ENCODE measurements at regions not wholly inside any gene's neighbourhood (a gene's known extent, or its start where the extent isn't known, plus 50 kb on each side); places are given as distances from the start of the nearest gene placed in this dataset.

DNA sequence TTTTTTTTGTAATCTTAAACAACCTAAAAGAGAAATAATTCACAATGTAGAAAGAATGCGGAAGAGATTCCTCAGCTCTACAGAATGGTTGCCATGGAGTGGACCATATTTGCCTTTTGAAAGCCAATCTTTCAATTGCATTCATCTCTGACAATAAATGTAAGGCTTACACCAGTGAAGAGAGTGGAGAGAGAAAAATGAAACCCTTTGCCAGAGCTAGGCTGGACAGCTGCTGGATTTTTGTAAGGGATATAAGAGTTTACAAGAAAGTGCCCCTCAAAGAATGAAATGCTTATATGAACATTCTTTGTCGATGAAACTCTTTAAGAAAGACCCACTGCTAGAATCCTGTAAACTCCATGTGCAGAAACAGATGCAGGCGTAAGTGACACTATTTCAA, 66.0 kb upstream of the FAT1 start:
- TF ChIP-seq CTCF (IDR thresholded peaks at IDR 0.05; ENCODE audit: insufficient read depth, low read length) = no peak
- TF ChIP-seq, protein P1, sequence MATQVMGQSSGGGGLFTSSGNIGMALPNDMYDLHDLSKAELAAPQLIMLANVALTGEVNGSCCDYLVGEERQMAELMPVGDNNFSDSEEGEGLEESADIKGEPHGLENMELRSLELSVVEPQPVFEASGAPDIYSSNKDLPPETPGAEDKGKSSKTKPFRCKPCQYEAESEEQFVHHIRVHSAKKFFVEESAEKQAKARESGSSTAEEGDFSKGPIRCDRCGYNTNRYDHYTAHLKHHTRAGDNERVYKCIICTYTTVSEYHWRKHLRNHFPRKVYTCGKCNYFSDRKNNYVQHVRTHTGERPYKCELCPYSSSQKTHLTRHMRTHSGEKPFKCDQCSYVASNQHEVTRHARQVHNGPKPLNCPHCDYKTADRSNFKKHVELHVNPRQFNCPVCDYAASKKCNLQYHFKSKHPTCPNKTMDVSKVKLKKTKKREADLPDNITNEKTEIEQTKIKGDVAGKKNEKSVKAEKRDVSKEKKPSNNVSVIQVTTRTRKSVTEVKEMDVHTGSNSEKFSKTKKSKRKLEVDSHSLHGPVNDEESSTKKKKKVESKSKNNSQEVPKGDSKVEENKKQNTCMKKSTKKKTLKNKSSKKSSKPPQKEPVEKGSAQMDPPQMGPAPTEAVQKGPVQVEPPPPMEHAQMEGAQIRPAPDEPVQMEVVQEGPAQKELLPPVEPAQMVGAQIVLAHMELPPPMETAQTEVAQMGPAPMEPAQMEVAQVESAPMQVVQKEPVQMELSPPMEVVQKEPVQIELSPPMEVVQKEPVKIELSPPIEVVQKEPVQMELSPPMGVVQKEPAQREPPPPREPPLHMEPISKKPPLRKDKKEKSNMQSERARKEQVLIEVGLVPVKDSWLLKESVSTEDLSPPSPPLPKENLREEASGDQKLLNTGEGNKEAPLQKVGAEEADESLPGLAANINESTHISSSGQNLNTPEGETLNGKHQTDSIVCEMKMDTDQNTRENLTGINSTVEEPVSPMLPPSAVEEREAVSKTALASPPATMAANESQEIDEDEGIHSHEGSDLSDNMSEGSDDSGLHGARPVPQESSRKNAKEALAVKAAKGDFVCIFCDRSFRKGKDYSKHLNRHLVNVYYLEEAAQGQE (IDR thresholded peaks at IDR 0.05; ENCODE audit: insufficient replicate concordance, low read depth) = no peak
- no peak for TF ChIP-seq POLR2AphosphoS5 (IDR thresholded peaks at IDR 0.05; ENCODE audit: low read depth)
